ENCODE measurements at regions not wholly inside any gene's neighbourhood (a gene's known extent, or its start where the extent isn't known, plus 50 kb on each side); places are given as distances from the start of the nearest gene placed in this dataset.

- TF ChIP-seq POLR2A (IDR thresholded peaks at IDR 0.05) (no peak), POLR2AphosphoS5 (IDR thresholded peaks at IDR 0.05) (no peak), CTCF (IDR thresholded peaks at IDR 0.05 in 8 of 11, conservative IDR thresholded peaks at IDR 0.05 in 3 of 11) (no peak)
Measured at GRCh38 chr9:96051423-96051822, 175.9 kb downstream of the ERCC6L2 start.

Data from spleen (tissue), 7 donors.